Omental fat pad (tissue), 3 donors: ENCODE measurements at regions not wholly inside any gene's neighbourhood (a gene's known extent, or its start where the extent isn't known, plus 50 kb on each side); places are given as distances from the start of the nearest gene placed in this dataset.

Experiments
- ATAC-seq: fragments of 150-250 bp; one replicate; pipeline ENCODE4 v1.9.1; 2016; ENCODE audit warnings: mild to moderate bottlenecking, moderate library complexity; ENCODE audit not compliant: low FRiP score
- DNase-seq: peaks from one replicate; pipeline ENCODE4 v3.0.0-alpha.2; 2019; ENCODE audit warnings: low spot score
- TF ChIP-seq, protein P1 (sequence below), 3 donors: fragments of 450-650 bp; IDR thresholded peaks; one replicate each; pipeline ENCODE4 v1.5.1; 2016 to 2017; ENCODE audit warnings: antibody characterized with exemption in 3 of 3, mild to moderate bottlenecking in 3 of 3, moderate library complexity in 2 of 3

- no peak for DNase-seq
- TF ChIP-seq, protein P1, sequence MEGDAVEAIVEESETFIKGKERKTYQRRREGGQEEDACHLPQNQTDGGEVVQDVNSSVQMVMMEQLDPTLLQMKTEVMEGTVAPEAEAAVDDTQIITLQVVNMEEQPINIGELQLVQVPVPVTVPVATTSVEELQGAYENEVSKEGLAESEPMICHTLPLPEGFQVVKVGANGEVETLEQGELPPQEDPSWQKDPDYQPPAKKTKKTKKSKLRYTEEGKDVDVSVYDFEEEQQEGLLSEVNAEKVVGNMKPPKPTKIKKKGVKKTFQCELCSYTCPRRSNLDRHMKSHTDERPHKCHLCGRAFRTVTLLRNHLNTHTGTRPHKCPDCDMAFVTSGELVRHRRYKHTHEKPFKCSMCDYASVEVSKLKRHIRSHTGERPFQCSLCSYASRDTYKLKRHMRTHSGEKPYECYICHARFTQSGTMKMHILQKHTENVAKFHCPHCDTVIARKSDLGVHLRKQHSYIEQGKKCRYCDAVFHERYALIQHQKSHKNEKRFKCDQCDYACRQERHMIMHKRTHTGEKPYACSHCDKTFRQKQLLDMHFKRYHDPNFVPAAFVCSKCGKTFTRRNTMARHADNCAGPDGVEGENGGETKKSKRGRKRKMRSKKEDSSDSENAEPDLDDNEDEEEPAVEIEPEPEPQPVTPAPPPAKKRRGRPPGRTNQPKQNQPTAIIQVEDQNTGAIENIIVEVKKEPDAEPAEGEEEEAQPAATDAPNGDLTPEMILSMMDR (IDR thresholded peaks at IDR 0.05), result no peak
- ATAC-seq, result no peak
Observed at GRCh38 chr3:137511655-137512054, 252.5 kb upstream of the SOX14 start.

DNA sequence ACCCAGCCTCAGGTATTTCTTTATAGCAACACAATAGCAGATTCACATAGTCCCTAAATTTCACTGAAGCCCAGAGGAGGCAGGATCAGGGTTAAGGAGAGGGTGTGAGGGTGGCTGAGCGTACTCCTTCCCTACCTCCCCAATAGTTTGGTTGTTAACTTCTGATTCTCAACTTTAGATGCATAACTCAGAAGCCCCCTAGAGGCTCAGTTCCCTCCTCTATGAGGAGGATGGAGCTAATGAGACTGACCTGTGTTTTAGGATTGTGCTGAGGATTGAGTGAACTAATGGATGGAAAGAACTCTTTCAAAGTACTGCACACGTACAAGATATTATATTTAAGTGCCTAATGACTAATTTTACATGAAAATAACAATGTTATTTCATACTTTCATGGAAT is 249.3 kb upstream of the SOX14 start:
- DNase-seq, result no peak
- TF ChIP-seq, protein P1 (IDR thresholded peaks at IDR 0.05), result no peak
- no peak for ATAC-seq

DNA sequence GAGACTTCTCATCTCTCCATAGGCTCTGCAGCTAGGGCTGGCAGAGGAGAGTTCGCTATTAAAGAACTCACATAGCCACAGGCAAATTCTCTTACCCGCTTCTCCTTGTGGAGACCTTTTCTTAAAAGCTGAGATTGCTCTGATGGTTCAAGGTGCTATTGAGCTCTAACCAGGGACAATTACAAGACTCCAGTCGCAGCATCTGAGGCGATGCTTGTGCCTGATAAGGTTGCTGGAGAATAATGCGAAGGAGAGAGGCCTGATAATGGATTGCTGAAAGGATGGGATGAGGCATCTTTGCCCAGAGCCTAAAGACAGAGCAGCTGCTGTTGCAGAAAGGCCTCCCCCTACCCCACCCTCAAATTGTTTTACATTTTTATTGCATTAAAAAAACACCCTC is 244.5 kb upstream of the SOX14 start:
- DNase-seq (no peak), ATAC-seq (no peak)
- TF ChIP-seq, protein P1 (IDR thresholded peaks at IDR 0.05), result no peak

DNA sequence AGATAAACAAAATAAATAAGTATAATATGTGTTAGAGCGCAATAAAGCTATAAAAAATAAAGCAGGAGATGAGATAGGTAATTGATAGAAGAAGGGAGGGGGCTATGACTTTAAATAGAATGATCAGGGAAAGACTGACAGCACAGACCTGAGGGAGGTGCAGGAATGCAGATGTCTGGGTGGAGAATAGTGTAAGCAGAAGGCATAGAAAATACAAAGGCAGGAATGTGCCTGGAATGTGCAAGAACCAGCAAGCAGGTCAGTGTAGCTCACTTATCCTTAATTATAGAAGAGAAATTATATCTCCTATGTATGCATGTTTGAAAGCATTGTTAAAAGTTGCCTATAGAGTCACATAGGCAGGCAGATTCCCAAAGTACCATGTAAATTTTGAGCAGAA is 239.4 kb upstream of the SOX14 start:
- DNase-seq (no peak), ATAC-seq (no peak)
- TF ChIP-seq, protein P1 (IDR thresholded peaks at IDR 0.05), result no peak

DNA sequence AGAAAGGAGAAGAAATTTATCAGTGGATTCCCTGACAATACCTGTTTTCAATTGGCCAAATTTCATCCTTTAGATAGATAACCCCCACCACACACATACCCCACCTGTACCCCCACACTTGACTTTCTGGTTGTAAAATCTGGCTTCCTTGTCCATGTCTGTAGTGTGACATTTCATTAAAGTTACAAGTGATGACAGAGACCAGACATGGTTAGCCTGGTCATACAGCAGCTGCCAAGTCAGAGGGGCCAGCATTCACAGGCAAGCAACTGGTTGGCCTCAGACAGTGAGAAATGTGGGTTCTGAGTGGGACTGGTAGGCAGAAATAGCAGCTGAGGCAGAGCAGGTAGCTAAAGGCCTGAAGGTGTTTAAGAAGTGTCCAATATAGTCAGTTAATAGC is 238.6 kb upstream of the SOX14 start:
- TF ChIP-seq, protein P1 (IDR thresholded peaks at IDR 0.05), result no peak
- DNase-seq (no peak), ATAC-seq (no peak)

GRCh38 chr3:137542049-137542448 is 222.1 kb upstream of the SOX14 start:
- DNase-seq (no peak), ATAC-seq (no peak)
- TF ChIP-seq, protein P1 (IDR thresholded peaks at IDR 0.05), result no peak

- TF ChIP-seq, protein P1 (IDR thresholded peaks at IDR 0.05), result no peak
- no peak for DNase-seq
Observed at GRCh38 chr3:137554242-137554641, 209.9 kb upstream of the SOX14 start.

More at GRCh38 chr3:137554242-137554641, 209.9 kb upstream of the SOX14 start:
- ATAC-seq, result no peak
